Right atrium auricular region (tissue), 2 donors: ENCODE measurements at regions not wholly inside any gene's neighbourhood (a gene's known extent, or its start where the extent isn't known, plus 50 kb on each side); places are given as distances from the start of the nearest gene placed in this dataset.

Experiments used
- DNase-seq: peaks from one replicate; pipeline ENCODE4 v3.0.0-alpha.2; 2019; ENCODE audit warnings: low spot score
- H3K27ac ChIP-seq, 2 donors: fragments of 200-600 bp; sonication (generic); 1 replicate in 1 of 2; 2 replicates in 1 of 2; pipeline ENCODE4 v1.5.1; 2016 to 2019
- H3K27me3 ChIP-seq, 2 donors: fragments of 200-600 bp; sonication (generic); one replicate each; pipeline versions ENCODE4 v1.5.1 to v1.6.0; 2017 to 2019
- H3K36me3 ChIP-seq: fragments of 200-600 bp; sonication (generic); one replicate; pipeline ENCODE4 v1.5.1; 2016
- H3K4me1 ChIP-seq, 2 donors: fragments of 200-600 bp; sonication (generic); one replicate each; pipeline versions ENCODE4 v1.5.1 to v1.6.0; 2017 to 2019
- H3K4me3 ChIP-seq, 2 donors: fragments of 200-600 bp; sonication (generic); 1 replicate in 1 of 2; 2 replicates in 1 of 2; pipeline ENCODE4 v1.5.1; 2017 to 2019; ENCODE audit warnings: mild to moderate bottlenecking in 1 of 2, moderate library complexity in 1 of 2
- H3K9me3 ChIP-seq, 2 donors: fragments of 200-600 bp; sonication (generic); one replicate each; pipeline ENCODE4 v1.5.1; 2019
- TF ChIP-seq, protein P1 (sequence below), 2 donors: fragments of 200-600 bp; sonication (generic); IDR thresholded peaks; one replicate each; pipeline ENCODE4 v1.5.1; 2019; ENCODE audit warnings: antibody characterized with exemption in 2 of 2

GRCh38 chr2:220198896-220199295 lies 571.5 kb downstream of the SLC4A3 start:
- Histone ChIP-seq H3K27me3 (no peaks in the 10 kb centered on the region), H3K36me3 (no peaks in the 10 kb centered on the region), H3K4me1 (no peaks in the 10 kb centered on the region), H3K27ac (no peak overlapping the region), H3K9me3 (no peaks in the 10 kb centered on the region), H3K4me3 (no peak overlapping the region)
- TF ChIP-seq, protein P1, sequence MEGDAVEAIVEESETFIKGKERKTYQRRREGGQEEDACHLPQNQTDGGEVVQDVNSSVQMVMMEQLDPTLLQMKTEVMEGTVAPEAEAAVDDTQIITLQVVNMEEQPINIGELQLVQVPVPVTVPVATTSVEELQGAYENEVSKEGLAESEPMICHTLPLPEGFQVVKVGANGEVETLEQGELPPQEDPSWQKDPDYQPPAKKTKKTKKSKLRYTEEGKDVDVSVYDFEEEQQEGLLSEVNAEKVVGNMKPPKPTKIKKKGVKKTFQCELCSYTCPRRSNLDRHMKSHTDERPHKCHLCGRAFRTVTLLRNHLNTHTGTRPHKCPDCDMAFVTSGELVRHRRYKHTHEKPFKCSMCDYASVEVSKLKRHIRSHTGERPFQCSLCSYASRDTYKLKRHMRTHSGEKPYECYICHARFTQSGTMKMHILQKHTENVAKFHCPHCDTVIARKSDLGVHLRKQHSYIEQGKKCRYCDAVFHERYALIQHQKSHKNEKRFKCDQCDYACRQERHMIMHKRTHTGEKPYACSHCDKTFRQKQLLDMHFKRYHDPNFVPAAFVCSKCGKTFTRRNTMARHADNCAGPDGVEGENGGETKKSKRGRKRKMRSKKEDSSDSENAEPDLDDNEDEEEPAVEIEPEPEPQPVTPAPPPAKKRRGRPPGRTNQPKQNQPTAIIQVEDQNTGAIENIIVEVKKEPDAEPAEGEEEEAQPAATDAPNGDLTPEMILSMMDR (IDR thresholded peaks at IDR 0.05) = no peak
- DNase-seq = no peak

DNA sequence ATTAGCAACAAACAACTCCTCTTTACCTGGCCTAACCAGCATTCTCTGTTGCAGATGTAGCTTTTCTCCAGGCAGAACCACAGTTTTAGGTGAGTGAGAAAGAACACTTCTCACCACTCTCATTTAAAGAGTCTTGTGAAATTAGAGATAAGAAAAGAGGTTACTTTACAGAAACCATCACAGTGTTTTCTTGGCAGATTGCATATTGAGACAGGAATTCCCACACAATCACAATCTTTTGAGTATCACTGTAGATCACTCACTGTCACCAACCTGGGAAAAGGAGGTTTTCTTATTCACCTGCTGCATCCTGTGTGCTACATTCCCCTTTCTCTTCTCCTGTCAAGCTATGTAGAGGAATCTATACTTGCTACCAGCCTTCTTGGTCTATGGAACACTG lies 574.6 kb downstream of the SLC4A3 start:
- Histone ChIP-seq H3K27me3 (no peaks in the 10 kb centered on the region), H3K4me1 (no peaks in the 10 kb centered on the region), H3K4me3 (no peak overlapping the region), H3K9me3 (no peaks in the 10 kb centered on the region), H3K27ac (no peak overlapping the region), H3K36me3 (no peaks in the 10 kb centered on the region)
- no peak for DNase-seq
- TF ChIP-seq, protein P1 (IDR thresholded peaks at IDR 0.05) = no peak

- no peak overlapping the region for H3K27ac ChIP-seq
- no peaks in the 10 kb centered on the region for H3K9me3 ChIP-seq
- H3K4me1 ChIP-seq = no peaks in the 10 kb centered on the region
- no peaks in the 10 kb centered on the region for H3K36me3 ChIP-seq
- no peak overlapping the region for H3K4me3 ChIP-seq
- TF ChIP-seq, protein P1 (IDR thresholded peaks at IDR 0.05) = no peak
- DNase-seq = no peak
- no peaks in the 10 kb centered on the region for H3K27me3 ChIP-seq
These were observed 581.7 kb downstream of the SLC4A3 start for GRCh38 chr2:220209093-220209492.

GRCh38 chr2:220209751-220210150 lies 582.3 kb downstream of the SLC4A3 start:
- Histone ChIP-seq H3K27me3 (no peaks in the 10 kb centered on the region), H3K4me3 (no peak overlapping the region), H3K36me3 (no peaks in the 10 kb centered on the region), H3K9me3 (no peaks in the 10 kb centered on the region), H3K27ac (no peak overlapping the region), H3K4me1 (no peaks in the 10 kb centered on the region)
- TF ChIP-seq, protein P1 (IDR thresholded peaks at IDR 0.05) = no peak
- no peak for DNase-seq

DNA sequence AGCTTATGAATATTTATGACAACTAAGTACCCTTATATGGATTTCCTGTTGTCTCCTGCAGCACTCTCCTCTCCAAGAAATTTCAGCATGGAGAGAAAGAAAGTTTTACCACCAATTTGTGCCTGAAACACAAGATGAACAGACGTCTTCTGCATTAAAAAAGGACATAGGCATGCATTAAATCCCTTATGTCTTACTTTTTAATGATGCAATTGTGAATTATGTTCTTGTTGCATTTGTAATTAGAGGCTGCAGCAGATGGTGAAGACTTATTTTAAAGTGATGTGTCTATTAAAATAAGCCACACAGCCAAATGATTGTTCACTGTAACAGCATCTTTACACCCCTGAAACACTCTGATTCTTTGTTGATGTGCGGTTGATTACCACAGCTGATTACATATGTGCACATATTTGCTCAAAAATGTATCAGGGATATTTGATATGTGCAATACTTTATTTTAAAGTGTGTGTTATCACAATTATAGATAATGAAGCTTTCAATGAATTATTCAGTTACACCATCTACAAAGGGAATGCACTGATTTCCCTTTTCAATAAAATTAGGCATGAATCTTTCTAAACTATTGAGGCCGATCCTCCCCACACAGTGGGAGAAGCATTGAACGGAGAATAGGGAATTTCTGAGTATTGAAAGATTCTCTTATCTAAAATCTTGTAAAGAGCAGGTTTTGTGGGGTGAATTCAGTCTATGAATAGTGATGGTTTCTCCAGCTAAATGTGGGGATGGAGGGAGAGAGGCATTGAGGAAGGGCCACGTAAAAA lies 585.1 kb downstream of the SLC4A3 start:
- H3K9me3 ChIP-seq = no peaks in the 10 kb centered on the region
- no peaks in the 10 kb centered on the region for H3K36me3 ChIP-seq
- H3K27me3 ChIP-seq = no peaks in the 10 kb centered on the region
- TF ChIP-seq, protein P1 (IDR thresholded peaks at IDR 0.05) = no peak
- no peak overlapping the region for H3K27ac ChIP-seq
- DNase-seq = no peak
- H3K4me3 ChIP-seq = no peak overlapping the region
- no peaks in the 10 kb centered on the region for H3K4me1 ChIP-seq

GRCh38 chr2:220215785-220216184 lies 588.4 kb downstream of the SLC4A3 start:
- Histone ChIP-seq H3K27ac (no peak overlapping the region), H3K9me3 (no peaks in the 10 kb centered on the region)
- TF ChIP-seq, protein P1 (IDR thresholded peaks at IDR 0.05) = no peak

More at GRCh38 chr2:220215785-220216184, 588.4 kb downstream of the SLC4A3 start:
- no peaks in the 10 kb centered on the region for H3K36me3 ChIP-seq
- H3K27me3 ChIP-seq = no peaks in the 10 kb centered on the region
- H3K4me1 ChIP-seq = no peaks in the 10 kb centered on the region
- H3K4me3 ChIP-seq = no peak overlapping the region
- DNase-seq = no peak
